ENCODE measurements at regions not wholly inside any gene's neighbourhood (a gene's known extent, or its start where the extent isn't known, plus 50 kb on each side); places are given as distances from the start of the nearest gene placed in this dataset.
"Not testable (repeated sequence)": the region's sequence is repeated elsewhere in the genome, so short reads cannot be mapped to it uniquely, and the experiment has no call there.

DNA sequence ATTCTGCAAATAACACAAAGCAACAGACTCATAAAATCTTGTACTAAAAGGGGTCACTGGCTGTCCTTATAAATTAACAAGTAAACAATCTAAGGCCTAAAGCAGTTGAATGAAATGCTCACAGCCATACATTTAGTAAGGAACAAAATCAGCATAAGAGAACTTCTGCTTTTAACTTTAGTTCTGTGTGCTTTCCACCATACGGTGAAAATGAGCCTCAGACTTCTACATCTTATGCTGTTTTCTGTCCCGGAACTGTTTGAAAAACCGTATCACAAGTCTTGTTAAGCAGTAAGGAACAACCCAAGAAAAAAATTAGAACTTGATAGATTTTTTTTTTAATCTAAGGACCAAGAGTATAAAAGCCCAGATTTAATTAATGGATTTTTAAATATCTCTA lies 549.1 kb upstream of the MIR17HG start:
- DNase-seq, result no peak

GRCh38 chr13:90800082-90800746 lies 547.3 kb upstream of the MIR17HG start:
- DNase-seq, result no peak

DNA sequence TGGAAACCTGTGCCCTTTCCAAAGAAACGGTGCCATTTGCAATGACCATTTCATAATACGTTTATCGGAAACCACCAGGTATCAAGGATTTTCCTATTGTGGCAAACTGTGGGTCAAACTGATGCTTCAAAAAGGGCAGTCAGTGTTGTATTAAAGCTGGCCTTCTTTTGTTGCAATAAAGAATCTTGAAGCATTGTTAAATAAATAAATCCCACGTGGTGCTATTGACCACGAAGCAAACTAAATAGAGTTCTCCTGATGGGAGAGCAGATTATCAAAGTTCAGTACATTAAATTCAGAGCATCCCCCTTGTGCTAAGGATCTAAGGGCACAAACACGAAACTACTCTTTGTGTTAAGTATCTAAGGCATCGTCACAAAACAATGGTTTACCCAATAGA lies 545.9 kb upstream of the MIR17HG start:
- DNase-seq, result no peak

DNA sequence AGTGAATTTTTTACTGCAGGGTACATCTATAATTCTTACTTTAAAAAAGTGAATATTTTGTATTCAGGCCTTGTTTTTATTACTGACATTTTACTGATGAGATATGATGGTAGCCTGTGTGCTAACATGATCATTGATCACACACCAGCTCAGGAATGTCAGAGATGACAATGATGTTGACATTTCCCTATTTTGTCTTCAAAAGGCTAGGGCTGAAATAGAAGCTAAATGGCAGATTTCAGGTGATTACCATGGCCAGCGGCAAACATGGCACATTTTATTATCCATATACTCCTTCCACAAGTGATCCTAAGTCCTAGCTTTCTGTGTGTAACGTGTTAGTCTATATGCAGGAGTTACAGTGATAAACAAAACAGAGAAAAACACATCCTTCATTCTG lies 544.3 kb upstream of the MIR17HG start:
- no peak for DNase-seq

DNA sequence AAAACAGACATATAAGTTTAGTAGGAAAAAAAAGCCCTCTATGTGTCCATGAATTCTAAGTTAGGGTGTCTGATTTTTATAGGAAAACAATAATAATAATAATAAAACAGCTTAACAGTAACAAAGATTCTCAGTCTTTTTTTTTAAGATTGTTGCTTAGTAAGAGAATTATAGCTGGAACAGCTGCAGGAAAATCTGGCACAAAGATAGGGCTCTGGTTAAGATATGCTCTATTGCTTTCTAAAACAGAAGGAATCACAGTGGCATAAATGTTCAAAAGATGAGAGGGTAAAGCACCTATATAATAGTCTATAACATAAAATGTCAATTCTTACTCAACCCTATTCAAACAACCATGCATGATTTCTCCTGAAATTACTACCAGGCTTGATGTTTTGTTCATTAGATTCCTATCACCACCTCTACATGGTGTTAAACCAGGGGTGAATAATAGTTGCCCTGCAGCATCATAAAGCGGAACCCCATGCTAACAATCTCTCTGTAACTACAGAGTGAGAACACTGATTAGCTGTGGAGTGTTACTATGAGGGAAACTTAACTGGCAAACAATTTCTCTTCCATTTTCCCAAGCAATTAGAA lies 541.4 kb upstream of the MIR17HG start:
- no peak for DNase-seq

DNA sequence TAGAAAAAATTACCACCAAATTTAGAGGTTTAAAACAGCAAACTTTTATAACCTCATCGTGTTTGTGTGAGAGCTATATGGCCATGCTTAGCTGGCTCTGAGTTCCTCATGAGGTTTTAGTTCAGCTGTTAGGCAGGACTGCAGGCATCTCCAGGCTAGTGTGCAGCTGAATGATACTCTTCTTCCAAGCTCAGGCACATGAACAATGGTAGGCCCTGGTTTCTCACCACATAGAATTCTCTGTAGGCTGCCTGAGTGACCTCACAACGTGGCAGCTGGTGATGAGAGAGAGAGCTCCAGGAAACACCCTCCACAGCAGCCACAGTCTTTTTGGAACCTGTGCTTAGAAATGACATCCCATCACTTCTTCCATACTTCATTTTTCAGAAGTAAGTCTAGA lies 540.6 kb upstream of the MIR17HG start:
- DNase-seq, result no peak

GRCh38 chr13:90808838-90809237 lies 538.6 kb upstream of the MIR17HG start:
- DNase-seq, result no peak

- no peak for DNase-seq
These were observed 523.5 kb upstream of the MIR17HG start for GRCh38 chr13:90824032-90824431.

DNA sequence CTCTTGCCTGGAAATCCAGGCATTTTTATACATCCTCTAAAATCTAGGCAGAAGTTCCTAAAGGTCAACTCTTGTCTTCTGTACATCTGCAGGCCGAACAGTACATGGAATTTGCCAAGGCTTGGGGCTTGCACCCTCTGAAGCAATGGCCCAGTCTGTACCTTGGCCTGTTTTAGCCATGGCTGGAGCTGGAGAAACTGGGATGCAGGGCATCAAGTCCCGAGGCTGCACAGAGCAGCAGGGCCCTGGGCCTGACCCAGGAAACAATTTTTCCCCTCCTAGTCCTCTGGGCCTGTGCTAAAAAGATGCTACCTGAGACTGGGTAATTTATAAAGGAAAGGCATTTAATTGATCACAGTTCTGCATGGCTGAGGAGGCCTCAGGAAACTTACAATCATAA lies 520.8 kb upstream of the MIR17HG start:
- DNase-seq, result no peak

DNA sequence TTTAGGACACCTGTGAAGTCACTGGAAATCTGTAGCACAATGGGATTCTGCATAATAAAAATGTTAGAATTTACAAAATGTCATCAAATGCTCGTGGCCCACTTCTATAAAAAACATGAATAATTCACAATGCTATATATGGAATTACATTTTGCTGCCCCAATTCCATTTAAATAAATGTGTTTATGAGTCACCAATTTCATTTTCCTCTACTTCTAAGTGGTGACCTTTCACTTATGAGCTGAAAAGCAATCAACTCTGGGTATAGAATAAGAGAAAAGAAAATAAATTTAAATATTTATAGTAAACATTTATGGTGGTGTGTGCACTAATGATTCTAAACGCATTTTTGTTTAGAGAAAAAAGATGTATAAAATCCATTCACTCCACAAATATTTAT lies 516.7 kb upstream of the MIR17HG start:
- no peak for DNase-seq

GRCh38 chr13:90833951-90834350 lies 513.5 kb upstream of the MIR17HG start:
- DNase-seq, result no peak

DNA sequence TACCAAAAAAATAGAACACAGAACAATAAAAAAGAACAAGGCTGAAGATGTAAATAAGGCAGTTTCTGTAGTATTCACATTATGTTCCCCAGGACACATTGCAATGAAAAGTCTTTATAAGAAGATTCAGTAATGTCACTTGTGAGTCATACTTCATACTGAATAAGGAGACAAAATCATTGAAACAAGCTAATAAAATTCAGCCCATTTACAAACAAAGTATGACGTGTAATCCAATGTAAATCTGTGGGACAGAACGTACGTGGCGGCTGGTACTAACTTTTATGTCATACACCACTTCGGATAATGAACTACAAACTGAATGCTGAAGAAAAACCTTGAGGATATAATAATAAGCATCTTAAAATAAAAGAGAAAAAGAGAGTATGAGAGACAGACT lies 512.8 kb upstream of the MIR17HG start:
- no peak for DNase-seq

GRCh38 chr13:90835826-90836225 lies 511.7 kb upstream of the MIR17HG start:
- no peak for DNase-seq

GRCh38 chr13:90838317-90838960 lies 509.0 kb upstream of the MIR17HG start:
- no peak for DNase-seq

GRCh38 chr13:90839061-90839460 lies 508.4 kb upstream of the MIR17HG start:
- no peak for DNase-seq

- no peak for DNase-seq
These were observed 500.6 kb upstream of the MIR17HG start for GRCh38 chr13:90846936-90847335.

DNA sequence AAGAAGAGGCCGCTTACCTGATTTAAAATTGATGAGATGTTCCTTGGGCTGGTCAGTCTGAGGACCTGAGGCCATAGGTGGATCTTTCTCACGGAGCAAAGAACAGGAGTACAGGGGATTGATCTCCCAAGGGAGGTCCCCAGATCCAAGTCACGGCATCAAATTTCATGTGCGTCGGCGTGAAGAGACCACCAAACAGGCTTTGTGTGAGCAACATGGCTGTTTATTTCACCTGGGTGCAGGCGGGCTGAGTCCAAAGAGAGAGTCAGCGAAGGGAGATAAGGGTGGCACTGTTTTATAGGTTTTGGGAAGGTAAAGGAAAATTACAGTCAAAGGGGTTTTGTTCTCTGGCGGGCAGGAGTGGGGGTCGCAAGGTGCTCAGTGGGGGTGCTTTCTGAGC lies 493.8 kb upstream of the MIR17HG start:
- DNase-seq, result not testable (repeated sequence)

DNA sequence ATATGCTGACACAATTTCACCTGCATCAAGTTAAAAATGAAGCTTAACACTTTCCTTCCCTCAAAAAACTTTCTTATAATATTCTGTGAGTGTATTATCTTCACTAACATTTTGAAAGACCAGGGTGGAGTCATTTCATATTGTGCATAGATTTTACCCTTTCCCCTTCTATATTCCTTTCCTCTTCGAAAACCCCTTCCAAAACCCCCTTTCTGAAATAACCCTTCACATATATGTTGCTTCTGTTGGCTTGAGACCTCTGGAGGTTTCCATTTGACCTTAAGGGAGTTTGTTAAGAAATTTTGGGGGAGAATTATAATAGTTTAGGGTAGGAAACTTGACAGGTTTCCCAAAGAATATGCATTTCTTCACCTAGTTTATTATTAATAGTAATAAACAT lies 489.6 kb upstream of the MIR17HG start:
- no peak for DNase-seq

GRCh38 chr13:90866006-90866405 lies 481.5 kb upstream of the MIR17HG start:
- no peak for DNase-seq

- DNase-seq, result no peak
These were observed 480.2 kb upstream of the MIR17HG start for GRCh38 chr13:90867336-90867683.

DNA sequence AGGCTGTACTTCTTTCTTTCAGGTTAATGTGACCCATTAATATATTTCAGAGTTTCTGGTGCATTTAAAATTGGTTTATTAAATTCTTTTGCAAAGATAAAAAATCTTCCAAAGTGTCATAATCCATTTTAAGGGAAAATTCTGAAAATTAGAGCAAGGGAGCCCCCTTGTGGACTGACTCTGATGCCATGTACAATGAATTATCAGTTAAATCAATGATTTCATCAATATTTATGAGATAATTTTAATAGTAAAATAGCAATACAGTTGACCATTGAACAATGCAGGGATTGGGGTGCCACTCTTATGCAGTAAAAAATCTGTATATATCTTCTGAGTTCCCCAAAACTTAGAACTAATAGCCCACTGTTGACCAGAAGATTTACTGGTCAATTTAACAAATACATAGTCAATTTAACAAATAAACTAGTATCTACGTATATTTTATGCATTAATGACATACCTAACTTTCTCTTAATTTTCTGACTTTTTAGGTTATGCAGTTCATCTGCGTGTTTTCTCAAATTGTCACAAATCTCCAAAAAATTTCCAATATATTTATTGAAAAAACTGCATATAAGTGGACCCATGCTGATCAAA lies 479.1 kb upstream of the MIR17HG start:
- DNase-seq, result no peak

DNA sequence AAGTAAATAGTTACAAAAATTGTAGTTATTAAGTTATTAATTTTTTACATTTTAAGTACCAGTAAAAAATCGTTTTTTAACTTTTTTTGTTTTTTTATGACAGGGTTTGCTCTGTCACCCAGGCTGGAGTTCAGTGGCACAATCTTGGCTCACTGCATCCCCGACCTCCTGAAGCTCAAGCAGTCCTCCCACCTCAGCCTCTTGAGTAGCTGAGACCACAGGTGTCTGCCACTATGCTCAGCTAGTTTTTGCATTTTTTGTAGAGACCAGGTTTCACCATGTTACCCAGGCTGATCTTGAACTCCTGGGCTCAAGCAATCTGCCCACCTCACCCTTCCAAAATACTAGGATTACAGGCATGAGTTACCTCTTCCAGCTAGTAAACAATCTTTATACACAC lies 477.9 kb upstream of the MIR17HG start:
- DNase-seq, result no peak

DNA sequence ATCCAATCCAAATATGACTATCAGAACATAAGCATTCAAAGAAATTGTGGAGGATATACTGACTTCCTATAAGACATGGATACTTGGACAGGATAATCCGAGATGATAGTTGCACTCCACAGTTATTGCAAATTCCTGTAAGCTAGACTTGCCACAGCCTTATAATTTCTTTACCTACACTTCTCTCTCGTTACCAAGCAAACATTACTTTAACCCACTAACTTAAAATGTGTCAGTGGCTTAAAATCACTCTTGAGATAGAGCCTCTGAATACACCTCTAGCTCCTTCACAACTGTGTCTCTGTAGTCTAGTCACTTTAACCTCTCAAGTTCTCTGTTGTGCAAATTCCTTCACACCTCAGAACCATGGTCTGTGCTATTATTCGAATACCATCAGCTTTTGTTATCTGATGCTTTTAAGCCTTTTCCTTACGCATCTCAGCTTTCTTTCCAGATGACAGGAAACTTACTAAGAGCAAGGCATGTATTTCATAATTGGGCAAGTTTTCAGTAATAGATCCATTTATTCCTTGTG lies 474.9 kb upstream of the MIR17HG start:
- no peak for DNase-seq

DNA sequence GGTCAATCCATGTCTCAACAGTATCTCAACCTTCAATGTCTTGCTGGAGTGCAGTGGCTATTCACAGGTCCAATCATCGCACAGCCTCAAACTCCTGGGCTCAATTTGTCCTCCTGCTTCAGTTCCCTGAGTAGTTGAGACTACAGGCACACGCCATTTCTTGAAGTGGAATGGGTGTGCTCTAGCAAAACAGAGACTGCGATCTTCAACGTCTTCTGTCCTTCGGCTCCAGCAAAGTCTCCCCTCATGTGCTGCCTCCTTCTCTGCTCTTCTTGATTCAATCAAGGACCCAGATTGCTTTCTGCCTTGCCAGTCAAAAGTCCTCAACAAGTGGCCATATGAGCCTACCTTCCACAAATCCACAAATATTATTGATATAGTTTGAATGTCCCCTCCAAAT lies 466.7 kb upstream of the MIR17HG start:
- DNase-seq, result no peak
